Naive thymus-derived CD4-positive, alpha-beta T cell (primary cell): ENCODE measurements at regions not wholly inside any gene's neighbourhood (a gene's known extent, or its start where the extent isn't known, plus 50 kb on each side); places are given as distances from the start of the nearest gene placed in this dataset.

ENCODE experiments used
- ATAC-seq: fragments of 150-1000 bp; cut with Tn5 transposase; 2 replicates; pipeline ENCODE4 v1.10.0; 2021; ENCODE audit warnings: mild to moderate bottlenecking, moderate library complexity
- CTCF ChIA-PET: fragments of 350-600 bp; sonication (Branson Sonifier 250); formaldehyde crosslinking; loops from one replicate; lab custom pipeline; 2021; ENCODE audit warnings: antibody characterized with exemption; lab: Charles Lee
- POLR2A ChIA-PET: fragments of 350-600 bp; sonication (Branson Sonifier 250); formaldehyde crosslinking; loops from one replicate; lab custom pipeline; 2021; ENCODE audit warnings: antibody characterized with exemption, inconsistent platforms; lab: Charles Lee
- DNase-seq, 9 donors: peaks; one replicate each; pipeline versions ENCODE4 v3.0.0 to v3.0.0-alpha.2; 2020 to 2022; ENCODE audit warnings: mixed read lengths in 1 of 9
- H3K27ac ChIP-seq: one replicate; pipeline ENCODE4 v1.7.0; 2013; ENCODE audit warnings: mild to moderate bottlenecking, low read depth, low read length, moderate library complexity
- H3K27me3 ChIP-seq, 2 donors: one replicate each; pipeline ENCODE4 v1.7.0; 2013; ENCODE audit warnings: low read length in 2 of 2, mild to moderate bottlenecking in 2 of 2, moderate library complexity in 2 of 2; ENCODE audit not compliant: control insufficient read depth in 2 of 2, insufficient read depth in 2 of 2
- H3K36me3 ChIP-seq, 3 experiments: 1 replicate in 2 of 3; 2 replicates in 1 of 3; pipeline ENCODE4 v1.7.0; 2013; ENCODE audit warnings: low read length in 3 of 3, mild to moderate bottlenecking in 3 of 3, moderate library complexity in 1 of 3; ENCODE audit not compliant: insufficient read depth in 3 of 3, control insufficient read depth in 2 of 3
- H3K4me1 ChIP-seq, 2 donors: one replicate each; pipeline ENCODE4 v1.7.0; 2013; ENCODE audit warnings: low read length in 2 of 2, mild to moderate bottlenecking in 2 of 2, moderate library complexity in 1 of 2; ENCODE audit not compliant: control insufficient read depth in 2 of 2, insufficient read depth in 2 of 2
- H3K4me3 ChIP-seq: 2 replicates; pipeline ENCODE4 v1.7.0; 2013; ENCODE audit warnings: mild to moderate bottlenecking, low read length
- H3K9me3 ChIP-seq, 3 experiments: 1 replicate in 2 of 3; 2 replicates in 1 of 3; pipeline ENCODE4 v1.7.0; 2013; ENCODE audit warnings: low read length in 3 of 3; ENCODE audit not compliant: control insufficient read depth in 2 of 3
- H3K27ac Mint-ChIP-seq, 9 donors: one replicate each; pipeline ENCODE4 v1.8.0; 2020 to 2022; ENCODE audit warnings: mixed read lengths in 9 of 9, mild to moderate bottlenecking in 8 of 9, moderate library complexity in 5 of 9, inconsistent platforms in 2 of 9
- H3K27me3 Mint-ChIP-seq, 5 donors: one replicate each; pipeline ENCODE4 v1.8.0; 2021 to 2022; ENCODE audit warnings: mixed read lengths in 5 of 5, mild to moderate bottlenecking in 1 of 5
- H3K36me3 Mint-ChIP-seq, 5 donors: one replicate each; pipeline ENCODE4 v1.8.0; 2020 to 2022; ENCODE audit warnings: mixed read lengths in 5 of 5, mild to moderate bottlenecking in 3 of 5, inconsistent platforms in 1 of 5
- H3K4me1 Mint-ChIP-seq, 7 donors: one replicate each; pipeline ENCODE4 v1.8.0; 2020 to 2022; ENCODE audit warnings: mixed read lengths in 7 of 7, mild to moderate bottlenecking in 3 of 7, inconsistent platforms in 1 of 7
- H3K4me3 Mint-ChIP-seq, 10 donors: one replicate each; pipeline ENCODE4 v1.8.0; 2020 to 2022; ENCODE audit warnings: mild to moderate bottlenecking in 10 of 10, mixed read lengths in 10 of 10, moderate library complexity in 6 of 10, inconsistent platforms in 2 of 10
- H3K9me3 Mint-ChIP-seq, 11 donors: one replicate each; pipeline ENCODE4 v1.8.0; 2020 to 2022; ENCODE audit warnings: mixed read lengths in 11 of 11, mild to moderate bottlenecking in 4 of 11, inconsistent platforms in 1 of 11, moderate library complexity in 1 of 11
- intact Hi-C, 2 donors: fragments of 100-400 bp; cut with micrococcal nuclease; formaldehyde crosslinking; loops; one replicate each; pipeline ENCODE4 v1.15.1; 2023

DNA sequence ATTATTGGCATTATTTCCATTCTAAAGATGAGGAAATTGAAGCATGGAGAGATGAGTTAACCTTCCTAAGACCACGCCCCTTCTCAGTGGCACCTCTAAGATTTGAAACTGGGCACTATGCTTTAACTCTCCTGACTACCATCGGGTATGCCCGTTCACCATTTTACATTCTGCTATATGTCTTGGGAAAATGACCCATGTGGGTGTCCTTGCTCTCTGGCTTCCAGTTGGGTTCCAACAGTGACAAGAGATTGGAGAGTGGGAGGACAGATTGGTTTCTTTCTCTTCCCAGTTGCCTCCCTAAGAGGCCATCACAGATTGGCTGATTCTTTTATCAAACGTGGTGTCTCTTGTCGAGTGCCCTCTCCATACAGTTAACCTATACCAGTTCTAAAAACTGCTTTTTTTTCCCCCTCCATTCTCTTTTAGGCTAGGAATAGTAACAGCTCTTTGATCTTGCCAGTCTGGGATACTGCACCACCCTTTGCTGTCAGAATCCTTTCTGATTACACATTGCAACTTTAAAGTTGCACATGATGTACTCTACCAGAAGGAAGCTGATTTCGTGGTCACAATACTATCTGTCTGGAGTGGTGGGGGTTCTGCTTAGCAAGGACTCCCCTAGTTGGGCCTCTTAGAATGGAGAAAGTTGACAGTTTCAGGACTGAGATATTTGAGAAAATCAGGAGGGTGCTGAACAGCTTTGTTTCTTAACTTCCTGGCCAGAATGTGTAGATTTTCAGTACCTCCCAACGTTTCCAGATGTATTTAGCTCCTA lies 88.0 kb upstream of the ELOVL5 start:
- intact Hi-C loops = loop anchor here (1.0 kb wide), 3 partner anchors 26 to 264 kb away; no protein-coding TSS in a partner anchor
- DNase-seq (no peak), ATAC-seq (no peak)
- Histone ChIP-seq H3K36me3 (no peaks in the 10 kb centered on the region), H3K4me1 (no peaks in the 10 kb centered on the region), H3K27ac (no peak overlapping the region), H3K9me3 (no peaks in the 10 kb centered on the region), H3K27me3 (no peaks in the 10 kb centered on the region), H3K4me3 (no peak overlapping the region)
- Mint-ChIP-seq H3K4me3 (no peak overlapping the region), H3K27me3 (peaks cover 0 to 5% (median 0%) of the 10 kb centered on the region in 5 donors), H3K9me3 (no peaks in the 10 kb centered on the region), H3K27ac (no peak overlapping the region), H3K36me3 (no peaks in the 10 kb centered on the region), H3K4me1 (peaks cover 0 to 8% (median 3%) of the 10 kb centered on the region in 7 donors)
- POLR2A ChIA-PET = interaction anchor here (0.9 kb wide), 1 partner anchor 8 kb away, joined by 3 read pairs; no protein-coding TSS in a partner anchor
- CTCF ChIA-PET = interaction anchor here (0.7 to 1.2 kb wide), 4 partner anchors 133 to 266 kb away, joined by 3 to 11 read pairs (median 5); no protein-coding TSS in a partner anchor

DNA sequence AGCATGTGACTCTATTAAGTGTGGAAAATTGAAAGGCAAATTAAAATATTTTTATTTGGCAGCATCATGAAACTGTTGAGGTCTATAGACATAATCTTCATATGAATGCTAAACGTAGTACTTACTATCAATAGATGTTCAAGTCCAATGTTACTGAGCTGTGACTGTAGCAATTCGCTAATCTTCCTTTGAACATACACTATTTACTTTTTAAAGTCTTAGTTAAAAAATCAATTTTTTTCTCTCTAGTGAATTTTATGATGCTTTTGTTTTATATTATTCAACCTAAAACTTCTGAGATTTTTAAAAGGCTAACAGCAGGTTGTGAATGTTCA lies 85.2 kb upstream of the ELOVL5 start:
- intact Hi-C loops = no loop called here
- H3K27me3 Mint-ChIP-seq = peaks cover 0 to 4% (median 0%) of the 10 kb centered on the region in 5 donors
- Histone ChIP-seq H3K27me3 (no peaks in the 10 kb centered on the region), H3K4me1 (peaks cover 0 to 9% of the 10 kb centered on the region in 2 donors), H3K36me3 (no peaks in the 10 kb centered on the region), H3K9me3 (no peaks in the 10 kb centered on the region), H3K27ac (no peak overlapping the region), H3K4me3 (no peak overlapping the region)
- no peaks in the 10 kb centered on the region for H3K36me3 Mint-ChIP-seq
- no peak overlapping the region for H3K4me3 Mint-ChIP-seq
- DNase-seq (no peak), ATAC-seq (no peak)
- H3K4me1 Mint-ChIP-seq = peaks cover 7 to 18% (median 12%) of the 10 kb centered on the region in 7 donors
- no peaks in the 10 kb centered on the region for H3K9me3 Mint-ChIP-seq
- ChIA-PET CTCF (interaction anchor here (0.6 to 2.3 kb wide), 2 partner anchors 24 to 257 kb away, joined by 3 to 8 read pairs; no protein-coding TSS in a partner anchor), POLR2A (no interaction called here)
- no peak overlapping the region for H3K27ac Mint-ChIP-seq

DNA sequence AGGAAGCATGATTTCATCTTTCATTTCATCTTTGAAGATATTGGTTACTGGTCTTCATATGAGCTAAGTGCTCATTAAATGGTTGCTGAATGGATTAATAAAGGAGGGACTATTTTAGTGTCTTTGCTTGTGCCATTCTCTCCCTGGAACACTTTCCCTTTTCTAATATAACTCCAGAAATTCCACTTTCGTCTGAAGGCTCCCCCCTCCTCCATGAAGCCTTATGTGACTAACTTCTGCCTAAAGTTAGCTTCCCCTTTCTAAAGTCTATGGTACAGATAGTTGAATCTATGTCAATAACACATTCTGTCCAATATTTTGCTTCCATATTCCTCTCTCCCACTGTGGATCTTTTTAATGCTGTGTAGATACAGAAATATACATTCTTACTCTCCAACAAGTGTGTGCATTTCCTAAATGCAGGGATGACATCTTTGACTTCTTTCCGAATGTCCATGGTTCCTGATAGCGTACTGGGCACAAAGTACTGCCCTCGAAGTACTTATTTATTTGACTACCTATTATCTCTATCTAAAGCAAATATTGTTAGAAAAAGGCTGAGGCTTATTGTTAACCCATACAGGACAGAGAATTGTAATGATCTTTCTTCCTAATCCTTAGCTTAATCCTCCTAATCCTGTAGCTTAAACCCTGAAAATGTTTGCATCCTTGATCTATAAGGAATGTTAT lies 84.7 kb upstream of the ELOVL5 start:
- H3K9me3 Mint-ChIP-seq = no peaks in the 10 kb centered on the region
- Histone ChIP-seq H3K36me3 (no peaks in the 10 kb centered on the region), H3K4me1 (peaks cover 0 to 10% of the 10 kb centered on the region in 2 donors), H3K27me3 (no peaks in the 10 kb centered on the region), H3K4me3 (no peak overlapping the region), H3K27ac (no peak overlapping the region), H3K9me3 (no peaks in the 10 kb centered on the region)
- H3K36me3 Mint-ChIP-seq = no peaks in the 10 kb centered on the region
- intact Hi-C loops = no loop called here
- DNase-seq = no peak
- CTCF ChIA-PET = interaction anchor here (0.6 to 2.3 kb wide), 4 partner anchors 17 to 262 kb away, joined by 3 to 8 read pairs (median 5); no protein-coding TSS in a partner anchor
- H3K4me3 Mint-ChIP-seq = no peak overlapping the region
- no peak overlapping the region for H3K27ac Mint-ChIP-seq
- POLR2A ChIA-PET = no interaction called here
- H3K27me3 Mint-ChIP-seq = peaks cover 0 to 4% (median 0%) of the 10 kb centered on the region in 5 donors
- ATAC-seq = peak; percentile 31
- H3K4me1 Mint-ChIP-seq = peaks cover 7 to 20% (median 13%) of the 10 kb centered on the region in 7 donors

DNA sequence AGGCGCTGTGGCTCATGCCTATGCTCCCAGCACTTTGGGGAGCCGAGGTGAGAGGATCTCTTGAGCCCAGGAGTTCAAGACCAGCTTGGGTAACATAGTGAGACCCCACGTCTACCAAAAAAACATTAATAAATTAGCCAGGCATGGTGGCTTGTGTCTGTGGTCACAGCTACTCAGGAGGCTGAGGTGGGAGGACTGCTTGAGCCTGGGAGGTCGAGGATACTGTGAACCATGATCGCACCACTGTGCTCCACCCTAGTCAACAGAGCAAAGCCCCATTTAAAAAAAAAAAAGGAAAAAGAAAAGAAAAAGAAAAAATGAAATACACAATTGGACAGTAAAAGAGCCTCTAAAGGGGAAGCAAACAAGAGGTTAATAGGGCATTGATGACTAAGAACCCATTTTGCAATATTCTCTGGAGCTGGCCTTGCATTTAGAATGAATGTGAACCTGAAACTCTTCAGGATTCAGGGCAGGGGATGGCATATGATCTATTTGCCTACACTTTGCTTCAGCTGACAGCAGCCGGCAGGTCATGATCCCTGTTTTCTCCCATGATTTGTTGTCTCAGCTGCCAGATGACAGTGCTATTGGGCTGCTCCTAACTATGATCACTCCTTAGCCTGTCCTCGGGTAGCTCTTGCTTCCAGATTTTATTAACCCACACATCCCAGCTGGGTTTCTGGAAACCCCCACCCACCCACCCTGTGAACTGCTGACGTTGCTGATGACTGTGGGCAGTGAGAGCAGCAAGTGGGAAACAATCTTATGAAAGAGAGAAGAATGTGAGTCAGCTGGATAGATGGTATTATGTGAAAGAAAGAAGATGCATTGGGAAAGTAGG lies 83.8 kb upstream of the ELOVL5 start:
- Mint-ChIP-seq H3K4me1 (peaks cover 7 to 19% (median 13%) of the 10 kb centered on the region in 7 donors), H3K27ac (no peak overlapping the region), H3K36me3 (no peaks in the 10 kb centered on the region), H3K4me3 (no peak overlapping the region), H3K27me3 (peaks cover 0 to 4% (median 0%) of the 10 kb centered on the region in 5 donors), H3K9me3 (no peaks in the 10 kb centered on the region)
- peaks cover 0 to 10% of the 10 kb centered on the region in 2 donors for H3K4me1 ChIP-seq
- no peaks in the 10 kb centered on the region for H3K9me3 ChIP-seq
- ATAC-seq (peak; percentile 71), DNase-seq (no peak)
- no peak overlapping the region for H3K4me3 ChIP-seq
- H3K27me3 ChIP-seq = no peaks in the 10 kb centered on the region
- H3K27ac ChIP-seq = no peak overlapping the region
- no peaks in the 10 kb centered on the region for H3K36me3 ChIP-seq
- POLR2A ChIA-PET = no interaction called here
- intact Hi-C loops = no loop called here
- CTCF ChIA-PET = interaction anchor here (0.8 to 1.6 kb wide), 2 partner anchors 16 to 261 kb away, joined by 3 to 7 read pairs; no protein-coding TSS in a partner anchor

DNA sequence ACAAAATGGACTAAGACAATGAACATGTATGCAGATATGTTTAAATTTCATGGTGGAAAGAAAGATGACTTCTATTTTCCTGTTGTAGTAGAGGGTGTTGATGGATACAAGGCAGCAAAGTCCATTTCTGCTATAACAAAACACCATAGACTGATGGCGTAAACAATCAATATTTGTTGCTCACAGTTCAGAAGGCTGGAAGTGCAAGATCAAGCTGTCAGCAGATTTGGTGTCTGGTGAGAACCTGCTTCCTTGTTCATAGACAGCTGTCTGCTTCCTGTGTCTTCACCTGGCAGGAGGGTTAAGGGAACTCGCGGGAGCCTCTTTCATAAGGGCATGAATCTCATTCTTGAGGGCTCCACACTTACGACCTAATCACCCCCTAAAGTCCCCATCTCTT lies 83.0 kb upstream of the ELOVL5 start:
- peak overlapping the region in 1 of 9 donors; percentile 18 for H3K27ac Mint-ChIP-seq
- Histone ChIP-seq H3K4me1 (peaks cover 0 to 10% of the 10 kb centered on the region in 2 donors), H3K36me3 (no peaks in the 10 kb centered on the region), H3K27ac (no peak overlapping the region), H3K27me3 (no peaks in the 10 kb centered on the region), H3K4me3 (no peak overlapping the region), H3K9me3 (no peaks in the 10 kb centered on the region)
- peak in 1 of 9 donors; percentile 5 for DNase-seq
- H3K4me1 Mint-ChIP-seq = peaks cover 5 to 19% (median 16%) of the 10 kb centered on the region in 7 donors
- H3K36me3 Mint-ChIP-seq = no peaks in the 10 kb centered on the region
- ATAC-seq = no peak
- CTCF ChIA-PET = interaction anchor here (1.6 kb wide), 1 partner anchor 260 kb away, joined by 7 read pairs; no protein-coding TSS in a partner anchor
- intact Hi-C loops = no loop called here
- POLR2A ChIA-PET = no interaction called here
- no peak overlapping the region for H3K4me3 Mint-ChIP-seq
- peaks cover 0 to 4% (median 0%) of the 10 kb centered on the region in 5 donors for H3K27me3 Mint-ChIP-seq
- H3K9me3 Mint-ChIP-seq = no peaks in the 10 kb centered on the region

DNA sequence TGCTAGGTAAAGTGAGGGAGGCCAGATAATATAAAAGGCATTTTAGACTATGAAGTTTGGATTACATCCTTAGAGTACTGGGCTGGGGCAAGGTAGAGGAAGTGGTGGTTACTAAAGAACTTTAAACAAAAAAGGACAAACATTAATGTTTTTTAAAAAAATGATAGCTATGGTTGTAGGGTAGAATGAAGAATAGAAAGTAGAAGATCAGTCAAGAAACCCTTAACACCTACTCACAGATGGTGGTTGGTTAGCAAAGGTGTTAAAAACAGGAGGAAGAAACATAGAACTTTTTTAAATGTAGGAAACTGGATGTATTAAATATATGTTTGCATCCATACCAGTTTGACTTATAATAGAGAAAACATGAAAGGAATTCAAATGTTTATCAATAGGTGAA lies 80.7 kb upstream of the ELOVL5 start:
- Mint-ChIP-seq H3K4me1 (peaks cover 5 to 23% (median 17%) of the 10 kb centered on the region in 7 donors), H3K36me3 (no peaks in the 10 kb centered on the region), H3K4me3 (no peak overlapping the region), H3K27ac (no peak overlapping the region), H3K9me3 (no peaks in the 10 kb centered on the region), H3K27me3 (peaks cover 0 to 4% (median under 1%) of the 10 kb centered on the region in 5 donors)
- DNase-seq = no peak
- no peak overlapping the region for H3K4me3 ChIP-seq
- POLR2A ChIA-PET = no interaction called here
- no peaks in the 10 kb centered on the region for H3K36me3 ChIP-seq
- CTCF ChIA-PET = interaction anchor here (0.9 to 1.8 kb wide), 2 partner anchors 257 to 259 kb away, joined by 3 to 5 read pairs; no protein-coding TSS in a partner anchor
- H3K27me3 ChIP-seq = no peaks in the 10 kb centered on the region
- no peak for ATAC-seq
- no peaks in the 10 kb centered on the region for H3K9me3 ChIP-seq
- intact Hi-C loops = no loop called here
- no peak overlapping the region for H3K27ac ChIP-seq
- peaks cover 0 to 10% of the 10 kb centered on the region in 2 donors for H3K4me1 ChIP-seq
